Astrocyte (in vitro differentiated cells and primary cell): ENCODE measurements at regions not wholly inside any gene's neighbourhood (a gene's known extent, or its start where the extent isn't known, plus 50 kb on each side); places are given as distances from the start of the nearest gene placed in this dataset.

Source experiments
- DNase-seq: peaks from one replicate; pipeline ENCODE4 v3.0.0-alpha.2; 2010; ENCODE audit warnings: low read depth
- FAIRE-seq: peaks from 2 replicates; lab custom pipeline; 2011; peaks lifted over from hg19 to GRCh38; lab: Jason Lieb, UNC
- H2AFZ ChIP-seq: 2 replicates; pipeline ENCODE4 v1.6.0; 2012; ENCODE audit warnings: low read depth, low read length, inconsistent platforms
- H3K27ac ChIP-seq: 2 replicates; pipeline ENCODE4 v1.5.1; 2011; ENCODE audit warnings: low read depth, low read length, inconsistent platforms
- H3K27me3 ChIP-seq: 2 replicates; pipeline ENCODE4 v1.6.0; 2011; ENCODE audit warnings: low read length, inconsistent platforms; ENCODE audit not compliant: insufficient read depth
- H3K36me3 ChIP-seq: 2 replicates; pipeline ENCODE4 v1.5.1; 2011; ENCODE audit warnings: low read length, inconsistent platforms; ENCODE audit not compliant: insufficient read depth
- H3K4me1 ChIP-seq: 2 replicates; pipeline ENCODE4 v1.5.1; 2011; ENCODE audit warnings: low read length, inconsistent platforms; ENCODE audit not compliant: insufficient read depth
- H3K4me2 ChIP-seq: 2 replicates; pipeline ENCODE4 v1.6.0; 2012; ENCODE audit warnings: low read length, inconsistent platforms
- H3K4me3 ChIP-seq: 2 replicates; pipeline ENCODE4 v1.5.1; 2011; ENCODE audit warnings: low read depth, mild to moderate bottlenecking, low read length, inconsistent platforms; ENCODE audit not compliant: insufficient read depth
- H3K79me2 ChIP-seq: 2 replicates; pipeline ENCODE4 v1.6.0; 2012; ENCODE audit warnings: mild to moderate bottlenecking, low read length, inconsistent platforms; ENCODE audit not compliant: insufficient read depth
- H3K9ac ChIP-seq: 2 replicates; pipeline ENCODE4 v1.6.0; 2012; ENCODE audit warnings: mild to moderate bottlenecking, low read length, inconsistent platforms
- H3K9me3 ChIP-seq: 2 replicates; pipeline ENCODE4 v1.5.1; 2012; ENCODE audit warnings: low read depth, mild to moderate bottlenecking, low read length, inconsistent platforms; ENCODE audit not compliant: insufficient read depth
- H4K20me1 ChIP-seq: 2 replicates; pipeline ENCODE4 v1.6.0; 2012; ENCODE audit warnings: low read length, inconsistent platforms; ENCODE audit not compliant: insufficient read depth
- H3K27ac Mint-ChIP-seq: one replicate; pipeline ENCODE4 v1.8.0; 2021; ENCODE audit warnings: mild to moderate bottlenecking, mixed read lengths; ENCODE audit not compliant: unreplicated experiment
- H3K27me3 Mint-ChIP-seq: one replicate; pipeline ENCODE4 v1.8.0; 2021; ENCODE audit warnings: low read depth, mixed read lengths; ENCODE audit not compliant: unreplicated experiment
- H3K36me3 Mint-ChIP-seq: one replicate; pipeline ENCODE4 v1.8.0; 2021; ENCODE audit warnings: low read depth, mixed read lengths; ENCODE audit not compliant: unreplicated experiment
- H3K4me1 Mint-ChIP-seq: one replicate; pipeline ENCODE4 v1.8.0; 2021; ENCODE audit warnings: low read depth, mixed read lengths; ENCODE audit not compliant: unreplicated experiment
- H3K4me3 Mint-ChIP-seq: one replicate; pipeline ENCODE4 v1.8.0; 2021; ENCODE audit warnings: mild to moderate bottlenecking, moderate library complexity, mixed read lengths; ENCODE audit not compliant: unreplicated experiment
- H3K9me3 Mint-ChIP-seq: one replicate; pipeline ENCODE4 v1.8.0; 2021; ENCODE audit warnings: mild to moderate bottlenecking, mixed read lengths; ENCODE audit not compliant: unreplicated experiment
- CTCF ChIP-seq: IDR thresholded peaks from 2 replicates; pipeline ENCODE4 v1.5.1; 2011; ENCODE audit warnings: low read depth, mild to moderate bottlenecking, inconsistent platforms, low read length, moderate library complexity; ENCODE audit not compliant: insufficient read depth
- EZH2 ChIP-seq: IDR thresholded peaks from 2 replicates; pipeline ENCODE4 v1.6.1; 2012; ENCODE audit warnings: mild to moderate bottlenecking, low read length, inconsistent platforms; ENCODE audit not compliant: insufficient read depth

DNA sequence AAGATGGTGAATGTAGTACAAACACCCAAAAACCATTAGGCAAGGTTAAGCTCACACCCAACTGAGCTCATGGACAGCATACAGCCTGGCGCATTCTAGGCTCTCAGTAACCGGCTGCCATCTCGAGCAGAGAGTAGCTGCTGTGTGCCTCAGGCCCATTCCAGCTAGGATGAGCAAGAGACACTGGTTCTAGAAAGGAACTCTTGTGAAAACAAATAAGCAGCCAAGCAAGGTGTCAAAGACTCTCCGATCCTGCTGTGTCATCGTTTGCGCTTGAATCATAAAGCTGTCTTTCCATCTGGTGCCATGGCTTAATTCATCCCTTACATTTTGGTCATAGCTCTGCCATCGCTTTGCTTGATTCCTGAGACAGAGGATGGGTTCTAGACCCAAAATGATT, 135.4 kb upstream of the MSX2 start:
- Mint-ChIP-seq H3K9me3 (peaks cover 4% of the 10 kb centered on the region), H3K4me1 (no peaks in the 10 kb centered on the region), H3K4me3 (no peak overlapping the region), H3K27me3 (peaks cover 12% of the 10 kb centered on the region), H3K27ac (no peak overlapping the region), H3K36me3 (no peaks in the 10 kb centered on the region)
- DNase-seq = no peak
- no peak for FAIRE-seq
- Histone ChIP-seq H3K79me2 (no peaks in the 10 kb centered on the region), H3K27ac (no peak overlapping the region), H3K9ac (no peak overlapping the region), H3K4me1 (no peaks in the 10 kb centered on the region), H4K20me1 (no peaks in the 10 kb centered on the region), H3K4me2 (no peak overlapping the region), H3K4me3 (no peak overlapping the region), H3K36me3 (no peaks in the 10 kb centered on the region), H3K9me3 (no peaks in the 10 kb centered on the region), H2AFZ (no peak overlapping the region), H3K27me3 (no peaks in the 10 kb centered on the region)
- TF ChIP-seq CTCF (no peak), EZH2 (no peak)

- H3K36me3 Mint-ChIP-seq = no peaks in the 10 kb centered on the region
- Histone ChIP-seq H3K4me3 (no peak overlapping the region), H3K9me3 (no peaks in the 10 kb centered on the region), H3K4me2 (no peak overlapping the region), H3K79me2 (no peaks in the 10 kb centered on the region), H2AFZ (no peak overlapping the region), H3K27me3 (no peaks in the 10 kb centered on the region), H4K20me1 (no peaks in the 10 kb centered on the region), H3K9ac (no peak overlapping the region), H3K27ac (no peak overlapping the region), H3K36me3 (no peaks in the 10 kb centered on the region), H3K4me1 (no peaks in the 10 kb centered on the region)
- TF ChIP-seq CTCF (no peak), EZH2 (no peak)
- H3K4me3 Mint-ChIP-seq = no peak overlapping the region
- H3K27me3 Mint-ChIP-seq = peaks cover 7% of the 10 kb centered on the region
- DNase-seq (no peak), FAIRE-seq (no peak)
- peaks cover 4% of the 10 kb centered on the region for H3K9me3 Mint-ChIP-seq
- H3K4me1 Mint-ChIP-seq = peaks cover 1% of the 10 kb centered on the region
- H3K27ac Mint-ChIP-seq = no peak overlapping the region
Observed at GRCh38 chr5:174589599-174589998, 134.8 kb upstream of the MSX2 start.

GRCh38 chr5:174590820-174591219, 133.6 kb upstream of the MSX2 start:
- Histone ChIP-seq H3K27ac (no peak overlapping the region), H3K4me3 (no peak overlapping the region), H4K20me1 (no peaks in the 10 kb centered on the region), H3K9me3 (no peaks in the 10 kb centered on the region), H3K36me3 (no peaks in the 10 kb centered on the region), H3K4me1 (no peaks in the 10 kb centered on the region), H3K79me2 (no peaks in the 10 kb centered on the region), H2AFZ (no peak overlapping the region), H3K27me3 (no peaks in the 10 kb centered on the region), H3K9ac (no peak overlapping the region), H3K4me2 (no peak overlapping the region)
- TF ChIP-seq CTCF (no peak), EZH2 (no peak)
- Mint-ChIP-seq H3K9me3 (peaks cover 4% of the 10 kb centered on the region), H3K36me3 (no peaks in the 10 kb centered on the region), H3K27me3 (peaks cover 6% of the 10 kb centered on the region), H3K4me3 (no peak overlapping the region), H3K27ac (no peak overlapping the region), H3K4me1 (peaks cover 1% of the 10 kb centered on the region)
- DNase-seq = no peak
- FAIRE-seq = no peak
